Fibroblast of lung (primary cell): ENCODE measurements at regions not wholly inside any gene's neighbourhood (a gene's known extent, or its start where the extent isn't known, plus 50 kb on each side); places are given as distances from the start of the nearest gene placed in this dataset.
"Not testable (repeated sequence)": the region's sequence is repeated elsewhere in the genome, so short reads cannot be mapped to it uniquely, and the experiment has no call there.

Experiments
- DNase-seq, 2 donors: peaks; one replicate each; pipeline versions ENCODE4 v3.0.0 to v3.0.0-alpha.2; 2010; ENCODE audit warnings: low read depth in 2 of 2
- H2AFZ ChIP-seq: 2 replicates; pipeline ENCODE4 v1.5.1; 2012; ENCODE audit warnings: low read length, control low read depth, inconsistent platforms
- H3K27ac ChIP-seq: 2 replicates; pipeline ENCODE4 v1.5.1; 2011; ENCODE audit warnings: low read length, control low read depth; ENCODE audit not compliant: insufficient read depth
- H3K27me3 ChIP-seq: 2 replicates; pipeline ENCODE4 v1.5.1; 2011; ENCODE audit warnings: mild to moderate bottlenecking, low read length; ENCODE audit not compliant: control insufficient read depth, insufficient read depth
- H3K36me3 ChIP-seq: 2 replicates; pipeline ENCODE4 v1.5.1; 2011; ENCODE audit warnings: low read length; ENCODE audit not compliant: control insufficient read depth, insufficient read depth
- H3K4me1 ChIP-seq: 2 replicates; pipeline ENCODE4 v1.5.1; 2011; ENCODE audit warnings: low read length; ENCODE audit not compliant: control insufficient read depth, insufficient read depth; ENCODE audit errors: extremely low read depth
- H3K4me2 ChIP-seq: 2 replicates; pipeline ENCODE4 v1.5.1; 2011; ENCODE audit warnings: low read length, control low read depth; ENCODE audit not compliant: insufficient read depth; ENCODE audit errors: extremely low read depth
- H3K4me3 ChIP-seq, 4 experiments: fragments of 200-600 bp in 1 of 4; sonication (generic) in 1 of 4; replicated peaks in 1 of 4; 2 replicates each; pipeline ENCODE4 v1.5.1; 2011 to 2016; ENCODE audit warnings: low read length in 4 of 4, low read depth in 3 of 4, mild to moderate bottlenecking in 3 of 4, control low read depth in 2 of 4, inconsistent platforms in 1 of 4, mixed read lengths in 1 of 4; ENCODE audit not compliant: insufficient read depth in 1 of 4; ENCODE audit errors: control extremely low read depth in 1 of 4
- H3K79me2 ChIP-seq: 2 replicates; pipeline ENCODE4 v1.5.1; 2012; ENCODE audit warnings: mild to moderate bottlenecking, low read length, inconsistent platforms; ENCODE audit not compliant: control insufficient read depth, insufficient read depth
- H3K9ac ChIP-seq: 2 replicates; pipeline ENCODE4 v1.5.1; 2011; ENCODE audit warnings: mild to moderate bottlenecking, low read length, control low read depth; ENCODE audit not compliant: insufficient read depth
- H3K9me3 ChIP-seq: 2 replicates; pipeline ENCODE4 v1.5.1; 2012; ENCODE audit warnings: low read depth, low read length; ENCODE audit not compliant: control insufficient read depth, insufficient read depth
- H4K20me1 ChIP-seq: 2 replicates; pipeline ENCODE4 v1.5.1; 2011; ENCODE audit warnings: low read length; ENCODE audit not compliant: control insufficient read depth, insufficient read depth; ENCODE audit errors: extremely low read depth
- CTCF ChIP-seq, 2 donors: IDR thresholded peaks in 1 of 2; conservative IDR thresholded peaks in 1 of 2; 1 replicate in 1 of 2; 2 replicates in 1 of 2; pipeline ENCODE4 v1.5.1; 2011 to 2012; ENCODE audit warnings: low read length in 2 of 2, control low read depth in 1 of 2, inconsistent platforms in 1 of 2, low read depth in 1 of 2, mild to moderate bottlenecking in 1 of 2
- EZH2 ChIP-seq: IDR thresholded peaks from 2 replicates; pipeline ENCODE4 v1.5.1; 2012; ENCODE audit warnings: low read length, control low read depth, mild to moderate bottlenecking; ENCODE audit errors: missing control alignments

GRCh38 chr1:217989510-217989909 is 295.6 kb upstream of the RRP15 start:
- no peak overlapping the region for H3K4me2 ChIP-seq
- no peaks in the 10 kb centered on the region for H4K20me1 ChIP-seq
- H3K9me3 ChIP-seq: no peaks in the 10 kb centered on the region
- no peaks in the 10 kb centered on the region for H3K79me2 ChIP-seq
- TF ChIP-seq CTCF (conservative IDR thresholded peaks at IDR 0.05 in 1 of 2, IDR thresholded peaks at IDR 0.05 in 1 of 2; ENCODE audit: low read depth in 1 of 2, low read length in 2 of 2) (no peak), EZH2 (no peak)
- H3K36me3 ChIP-seq: no peaks in the 10 kb centered on the region
- no peak overlapping the region for H3K27ac ChIP-seq
- no peaks in the 10 kb centered on the region for H3K4me1 ChIP-seq
- no peak for DNase-seq
- no peak overlapping the region for H3K4me3 ChIP-seq
- H2AFZ ChIP-seq: no peak overlapping the region
- H3K27me3 ChIP-seq: no peaks in the 10 kb centered on the region
- H3K9ac ChIP-seq: no peak overlapping the region

GRCh38 chr1:217993439-217993838 is 291.7 kb upstream of the RRP15 start:
- Histone ChIP-seq H3K27ac (no peak overlapping the region), H3K79me2 (no peaks in the 10 kb centered on the region), H2AFZ (no peak overlapping the region), H3K4me2 (no peak overlapping the region), H3K36me3 (no peaks in the 10 kb centered on the region), H3K9me3 (no peaks in the 10 kb centered on the region), H3K27me3 (no peaks in the 10 kb centered on the region), H3K9ac (no peak overlapping the region), H4K20me1 (no peaks in the 10 kb centered on the region), H3K4me1 (no peaks in the 10 kb centered on the region), H3K4me3 (no peak overlapping the region)
- TF ChIP-seq EZH2 (no peak), CTCF (conservative IDR thresholded peaks at IDR 0.05 in 1 of 2, IDR thresholded peaks at IDR 0.05 in 1 of 2; ENCODE audit: low read depth in 1 of 2, low read length in 2 of 2) (no peak)
- no peak for DNase-seq

- H3K27ac ChIP-seq, H3K4me3 ChIP-seq, H3K4me1 ChIP-seq, H4K20me1 ChIP-seq, H3K27me3 ChIP-seq, H3K4me2 ChIP-seq, H3K36me3 ChIP-seq, H3K9me3 ChIP-seq, H3K9ac ChIP-seq, H3K79me2 ChIP-seq, H2AFZ ChIP-seq: not testable (repeated sequence)
- DNase-seq: peak in 1 of 2 donors; percentile 1
Measured at GRCh38 chr1:218008296-218008695, 276.8 kb upstream of the RRP15 start.

GRCh38 chr1:218015106-218015505 is 270.0 kb upstream of the RRP15 start:
- not testable (repeated sequence) for H3K79me2 ChIP-seq, H2AFZ ChIP-seq, H3K27me3 ChIP-seq, H3K9ac ChIP-seq, H3K4me1 ChIP-seq, H3K9me3 ChIP-seq, H3K4me3 ChIP-seq, H3K36me3 ChIP-seq, H4K20me1 ChIP-seq, H3K4me2 ChIP-seq, DNase-seq, H3K27ac ChIP-seq
